K562 (cell line): ENCODE measurements at regions not wholly inside any gene's neighbourhood (a gene's known extent, or its start where the extent isn't known, plus 50 kb on each side); places are given as distances from the start of the nearest gene placed in this dataset.

Experiments used
- BRD9 ChIP-seq: fragments of 450-650 bp; IDR thresholded peaks from 2 replicates; pipeline ENCODE4 v1.6.1; 2018; ENCODE audit warnings: low read depth; ENCODE audit not compliant: partially characterized antibody
- CSDE1 ChIP-seq, 2 experiments: fragments of 450-650 bp; IDR thresholded peaks; 2 replicates each; pipeline ENCODE4 v1.6.1; 2016; ENCODE audit warnings: mild to moderate bottlenecking in 1 of 2
- E2F1 ChIP-seq: sonication (generic); formaldehyde crosslinking; IDR thresholded peaks from 2 replicates; pipeline ENCODE4 v1.8.1; 2023; ENCODE audit warnings: mild to moderate bottlenecking, missing genetic modification reagents, moderate library complexity
- FOSL1 ChIP-seq: fragments of 200-800 bp; sonication (Bioruptor generic); conservative IDR thresholded peaks from 2 replicates; pipeline ENCODE4 v1.6.1; 2016; ENCODE audit warnings: missing genetic modification characterization, missing compliant biosample characterization
- POLR2AphosphoS5 ChIP-seq: IDR thresholded peaks from 2 replicates; pipeline ENCODE4 v1.6.1; 2011; ENCODE audit warnings: mild to moderate bottlenecking, low read depth, low read length, moderate library complexity; ENCODE audit not compliant: control insufficient read depth, insufficient read depth
- POLR2B ChIP-seq: fragments of 450-650 bp; IDR thresholded peaks from 2 replicates; pipeline ENCODE4 v1.6.1; 2018; ENCODE audit warnings: low read depth; ENCODE audit not compliant: partially characterized antibody
- PURB ChIP-seq: sonication (generic); formaldehyde crosslinking; IDR thresholded peaks from 2 replicates; pipeline ENCODE4 v1.9.0; 2021; ENCODE audit warnings: low read depth, mild to moderate bottlenecking, missing genetic modification reagents
- REST ChIP-seq, 2 experiments: fragments of 450-650 bp; formaldehyde crosslinking in 1 of 2; IDR thresholded peaks; 2 replicates each; pipeline versions ENCODE4 v1.4.0 to v1.6.1; 2014 to 2020; ENCODE audit warnings: mild to moderate bottlenecking in 2 of 2, borderline replicate concordance in 1 of 2, low read depth in 1 of 2
- RFX1 ChIP-seq: fragments of 450-650 bp; IDR thresholded peaks from 2 replicates; pipeline ENCODE4 v1.6.1; 2016; ENCODE audit warnings: mild to moderate bottlenecking, moderate library complexity
- SUPT5H ChIP-seq: fragments of 450-650 bp; IDR thresholded peaks from 2 replicates; pipeline ENCODE4 v1.6.1; 2016
- THRB ChIP-seq: fragments of 450-650 bp; formaldehyde crosslinking; conservative IDR thresholded peaks from 2 replicates; pipeline ENCODE4 v1.4.0; 2022; ENCODE audit warnings: mild to moderate bottlenecking, missing genetic modification characterization
- TRIM28 ChIP-seq: fragments of 450-650 bp; IDR thresholded peaks from 2 replicates; pipeline ENCODE4 v1.6.1; 2017
- ZBTB34 ChIP-seq: fragments of 250-450 bp; sonication (Bioruptor Pico); IDR thresholded peaks from 2 replicates; pipeline ENCODE4 v1.8.0; 2021; ENCODE audit warnings: mild to moderate bottlenecking, moderate library complexity
- ZBTB9 ChIP-seq: fragments of 450-650 bp; formaldehyde crosslinking; IDR thresholded peaks from 2 replicates; pipeline ENCODE4 v1.4.0; 2020; ENCODE audit warnings: mild to moderate bottlenecking, moderate library complexity
- ZSCAN32 ChIP-seq: fragments of 450-650 bp; formaldehyde crosslinking; IDR thresholded peaks from 2 replicates; pipeline ENCODE4 v1.4.0; 2020; ENCODE audit warnings: mild to moderate bottlenecking, moderate library complexity

GRCh38 chr16:8108991-8109509, 481.3 kb downstream of the TMEM114 start (continued):
- TF ChIP-seq THRB (CRISPR knock-in tag) (peak; percentile 57; the same call in 1 of the 2 replicates), PURB (CRISPR knock-in tag) (no peak), POLR2AphosphoS5 (peak; percentile 61), ZSCAN32 (CRISPR knock-in tag) (0 out of 2 replicates have a peak, but pooled peaks have one; percentile 25), FOSL1 (tag) (peak; percentile 33), REST (IDR thresholded peaks at IDR 0.05; ENCODE audit: borderline replicate concordance) (no peak), REST (CRISPR knock-in tag; IDR thresholded peaks at IDR 0.05; ENCODE audit: low read depth) (no peak), POLR2B (peak; percentile 83), E2F1 (peak; percentile 48; the same call in 1 of the 2 replicates), ZBTB9 (peak; percentile 71; the same call in 1 of the 2 replicates), CSDE1 (IDR thresholded peaks at IDR 0.05) (no peak), ZBTB34 (CRISPR knock-in tag) (no peak), RFX1 (no peak), BRD9 (no peak), TRIM28 (0 out of 2 replicates have a peak, but pooled peaks have one; percentile 8), SUPT5H (peak; percentile 83)
